K562 (cell line): ENCODE measurements at regions not wholly inside any gene's neighbourhood (a gene's known extent, or its start where the extent isn't known, plus 50 kb on each side); places are given as distances from the start of the nearest gene placed in this dataset.

ENCODE experiments used
- ARHGAP35 ChIP-seq: fragments of 450-650 bp; IDR thresholded peaks from 2 replicates; pipeline ENCODE4 v1.6.1; 2018; ENCODE audit not compliant: partially characterized antibody
- ARID1B ChIP-seq: fragments of 450-650 bp; IDR thresholded peaks from 2 replicates; pipeline ENCODE4 v1.6.1; 2016; ENCODE audit warnings: antibody characterized with exemption, mild to moderate bottlenecking, inconsistent platforms
- DPF2 ChIP-seq: fragments of 450-650 bp; IDR thresholded peaks from 2 replicates; pipeline ENCODE4 v1.6.1; 2016
- EHMT2 ChIP-seq: fragments of 450-650 bp; IDR thresholded peaks from 2 replicates; pipeline ENCODE4 v1.6.1; 2018; ENCODE audit warnings: antibody characterized with exemption
- EP300 ChIP-seq: IDR thresholded peaks from 2 replicates; pipeline ENCODE4 v1.6.1; 2012; ENCODE audit warnings: low read length, improper control_type of control experiment
- HMBOX1 ChIP-seq: sonication (generic); IDR thresholded peaks from 2 replicates; pipeline ENCODE4 v1.6.1; 2016
- KDM1A ChIP-seq, 2 experiments: fragments of 450-650 bp; IDR thresholded peaks; 2 replicates each; pipeline ENCODE4 v1.6.1; 2016; ENCODE audit warnings: mild to moderate bottlenecking in 2 of 2
- NCOR1 ChIP-seq: fragments of 450-650 bp; IDR thresholded peaks from 2 replicates; pipeline ENCODE4 v1.6.1; 2016; ENCODE audit warnings: mild to moderate bottlenecking, moderate library complexity
- PKNOX1 ChIP-seq: fragments of 450-650 bp; IDR thresholded peaks from 2 replicates; pipeline ENCODE4 v1.6.1; 2016
- SMARCA4 ChIP-seq: fragments of 450-650 bp; IDR thresholded peaks from 2 replicates; pipeline ENCODE4 v1.6.1; 2016
- STAT5A ChIP-seq: IDR thresholded peaks from 2 replicates; pipeline ENCODE4 v1.6.1; 2012; ENCODE audit warnings: low read length, inconsistent platforms, borderline replicate concordance
- TAL1 ChIP-seq: fragments of 450-650 bp; IDR thresholded peaks from 2 replicates; pipeline ENCODE4 v1.6.1; 2016; ENCODE audit warnings: mild to moderate bottlenecking
- TRIM25 ChIP-seq: fragments of 450-650 bp; IDR thresholded peaks from 2 replicates; pipeline ENCODE4 v1.7.0; 2016; ENCODE audit warnings: borderline replicate concordance
- ZEB2 ChIP-seq: fragments of 450-650 bp; IDR thresholded peaks from 2 replicates; pipeline ENCODE4 v1.6.1; 2016
- ZNF217 ChIP-seq: sonication (generic); formaldehyde crosslinking; IDR thresholded peaks from 2 replicates; pipeline ENCODE4 v1.8.0; 2022; ENCODE audit warnings: mild to moderate bottlenecking, missing genetic modification reagents
- ZNF449 ChIP-seq: fragments of 250-450 bp; sonication (Bioruptor Pico); IDR thresholded peaks from 2 replicates; pipeline ENCODE4 v1.8.0; 2022; ENCODE audit warnings: moderate library complexity, mild to moderate bottlenecking, inconsistent platforms
- ZNF695 ChIP-seq: fragments of 450-650 bp; formaldehyde crosslinking; IDR thresholded peaks from 2 replicates; pipeline ENCODE4 v1.4.0; 2020; ENCODE audit warnings: mild to moderate bottlenecking, moderate library complexity
- ZNF740 ChIP-seq, 3 experiments: fragments of 200-800 bp in 1 of 3; sonication (Bioruptor generic) in 1 of 3; sonication (generic) in 1 of 3; formaldehyde crosslinking in 1 of 3; IDR thresholded peaks; 2 replicates each; pipeline versions ENCODE4 v1.6.1 to v1.8.0; 2016 to 2022; ENCODE audit warnings: mild to moderate bottlenecking in 2 of 3, missing compliant biosample characterization in 2 of 3, missing genetic modification characterization in 2 of 3, missing genetic modification reagents in 1 of 3

GRCh38 chr2:145744541-145745386 is 1224.8 kb upstream of the ZEB2 start (continued):
- TF ChIP-seq ZNF449 (CRISPR knock-in tag), result no peak
- no peak for TF ChIP-seq ZNF740 (CRISPR knock-in tag; IDR thresholded peaks at IDR 0.05)
- TF ChIP-seq ZNF740 (tag; IDR thresholded peaks at IDR 0.05), result no peak
- TF ChIP-seq ARHGAP35, result no peak
- TF ChIP-seq TRIM25, result no peak
- peak; percentile 50 for TF ChIP-seq TAL1
- peak; percentile 23 for TF ChIP-seq PKNOX1
- TF ChIP-seq ZEB2, result peak; percentile 32; the same call in 1 of the 2 replicates
- TF ChIP-seq ARID1B, result peak; percentile 83
- peak; percentile 81 for TF ChIP-seq DPF2
- no peak for TF ChIP-seq ZNF695 (CRISPR knock-in tag)
- TF ChIP-seq HMBOX1, result 0 out of 2 replicates have a peak, but pooled peaks have one; percentile 26
- TF ChIP-seq SMARCA4, result peak; percentile 68
- peak; percentile 47; the same call in 1 of the 2 replicates for TF ChIP-seq EP300
- TF ChIP-seq EHMT2, result 0 out of 2 replicates have a peak, but pooled peaks have one; percentile 47
- TF ChIP-seq KDM1A (IDR thresholded peaks at IDR 0.05), result peak; percentile 83 to 86
- no peak for TF ChIP-seq ZNF217 (CRISPR knock-in tag)
- 0 out of 2 replicates have a peak, but pooled peaks have one; percentile 19 for TF ChIP-seq STAT5A
- peak; percentile 63 for TF ChIP-seq NCOR1
